NCI-H1048 (cell line): ENCODE measurements at regions not wholly inside any gene's neighbourhood (a gene's known extent, or its start where the extent isn't known, plus 50 kb on each side); places are given as distances from the start of the nearest gene placed in this dataset.
"Not testable (repeated sequence)": the region's sequence is repeated elsewhere in the genome, so short reads cannot be mapped to it uniquely, and the experiment has no call there.

Experiments
- DNase-seq: peaks from one replicate; lab custom pipeline; 2025; lab: John Stamatoyannopoulos, UW

DNA sequence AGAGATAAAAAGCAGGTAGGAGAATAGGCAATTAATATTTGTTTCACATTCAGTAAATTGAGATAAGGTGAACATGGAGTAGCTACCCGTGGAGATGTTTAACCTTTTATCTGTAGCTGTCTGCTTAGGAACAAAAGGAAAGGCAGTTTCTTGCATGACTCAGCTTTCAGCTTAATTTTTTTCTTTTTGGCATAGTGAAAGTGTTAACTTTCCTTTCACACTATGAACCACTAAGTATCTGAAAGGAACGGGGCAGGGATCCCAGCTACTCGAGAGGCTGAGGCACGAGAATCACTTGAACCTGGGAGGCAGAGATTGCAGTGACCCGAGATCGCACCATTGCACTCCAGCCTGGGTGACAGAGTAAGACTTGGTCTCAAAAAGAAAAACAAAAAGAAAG, 176.0 kb downstream of the LACC1 start:
- DNase-seq: not testable (repeated sequence)

DNA sequence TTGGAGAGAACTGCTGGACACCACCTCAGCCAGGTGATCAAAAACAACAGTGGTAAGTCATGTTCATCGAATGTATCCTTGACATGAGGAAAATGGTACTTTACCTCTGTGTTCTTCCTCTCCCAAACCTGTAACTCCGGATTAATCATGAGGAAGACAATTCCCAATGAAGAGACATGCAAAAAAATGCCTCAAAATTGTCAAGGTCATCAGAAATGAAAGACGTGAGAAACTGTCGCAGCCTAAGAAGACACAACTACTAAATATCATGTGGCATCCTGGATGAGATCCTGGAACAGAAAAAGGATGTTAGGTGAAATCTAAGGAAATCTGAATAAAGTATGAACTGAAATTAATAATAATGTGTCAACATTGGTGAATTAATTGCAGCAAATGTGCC, 178.4 kb downstream of the LACC1 start:
- DNase-seq: no peak

DNA sequence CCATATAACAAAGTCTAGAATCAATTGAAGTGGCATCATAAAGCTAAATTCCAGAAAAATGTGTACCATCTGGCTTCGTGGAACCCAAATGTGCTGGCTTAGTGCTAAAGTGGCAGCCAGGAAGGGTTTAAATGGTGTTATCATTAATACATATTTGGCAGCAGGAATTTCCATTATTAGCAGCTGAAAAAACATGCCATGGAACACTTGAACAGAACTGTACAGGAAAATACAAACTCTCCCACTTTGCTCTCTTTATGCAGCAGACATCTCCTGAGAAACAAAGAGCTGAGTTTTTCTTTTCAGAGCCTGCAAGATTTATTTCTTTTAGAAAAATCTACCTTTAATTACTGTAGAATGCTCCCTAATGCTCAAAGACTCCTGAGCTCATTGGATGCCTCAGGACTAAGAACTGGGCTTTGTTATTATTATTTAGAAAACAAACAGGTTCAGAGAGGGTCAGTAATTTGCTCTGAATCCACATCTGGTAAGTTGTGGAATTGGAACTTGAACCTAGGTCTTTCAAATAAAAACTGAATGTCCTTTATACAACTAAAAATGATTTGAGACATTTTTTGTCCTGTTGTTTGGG, 179.0 kb downstream of the LACC1 start:
- DNase-seq: no peak

- no peak for DNase-seq
Observed at GRCh38 chr13:44061876-44062275, 182.2 kb downstream of the LACC1 start.

GRCh38 chr13:44063467-44063866, 183.8 kb downstream of the LACC1 start:
- DNase-seq: no peak

DNA sequence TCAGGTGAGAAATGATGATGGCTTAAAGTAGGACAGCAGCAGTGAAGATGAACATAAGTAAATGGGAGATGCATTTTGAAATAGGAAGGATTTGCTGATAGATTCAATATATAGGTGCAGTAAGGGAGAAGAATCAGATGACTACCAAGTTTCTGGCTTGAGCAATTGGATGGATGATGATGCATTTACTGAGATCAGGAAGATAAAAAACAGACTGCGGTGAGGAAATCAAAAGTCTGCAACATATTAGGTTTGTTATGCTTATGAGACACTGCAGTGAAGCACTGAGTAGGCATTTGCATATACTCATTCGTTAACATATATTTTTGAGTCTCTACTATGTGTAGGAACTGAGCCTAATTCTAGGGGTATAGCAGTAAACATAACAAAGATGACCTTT, 184.2 kb downstream of the LACC1 start:
- DNase-seq: no peak

DNA sequence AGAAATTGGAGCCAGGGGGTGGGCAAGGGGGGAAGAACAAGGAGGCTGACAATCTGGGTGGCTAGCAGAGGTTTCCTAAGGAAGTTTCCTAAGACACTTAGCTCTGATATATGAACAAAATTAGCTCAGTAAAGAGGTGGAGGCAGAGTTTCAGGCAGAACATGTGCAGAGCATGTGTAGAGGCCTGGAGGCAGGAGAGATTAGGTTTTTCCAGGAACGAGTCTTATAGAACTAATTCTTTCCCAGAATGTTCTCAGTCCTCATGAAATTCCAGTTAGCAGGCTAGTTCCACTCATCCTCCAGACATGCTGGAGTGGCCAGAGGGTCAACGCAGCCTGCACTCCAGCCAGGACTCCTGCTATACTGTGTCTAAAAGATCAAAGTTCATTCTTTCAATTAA, 184.7 kb downstream of the LACC1 start:
- no peak for DNase-seq

DNA sequence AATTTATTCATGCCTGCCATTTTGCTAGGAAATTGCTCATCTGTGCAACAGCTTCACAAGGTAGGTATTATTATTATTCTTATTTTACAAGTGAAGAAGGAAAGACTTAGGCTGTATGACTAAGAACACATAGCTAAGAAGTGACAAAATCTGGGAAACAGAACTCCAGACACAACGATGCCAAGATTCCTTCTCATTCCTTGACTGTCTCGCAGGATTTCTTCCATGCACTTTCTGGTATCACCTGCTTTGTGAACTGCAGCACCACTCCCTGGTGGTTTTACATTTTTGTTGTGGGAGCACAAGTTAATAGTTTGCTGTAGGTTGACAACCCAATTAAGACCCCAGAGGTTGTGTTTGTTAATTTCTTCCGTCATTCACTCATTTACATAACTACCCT, 188.5 kb downstream of the LACC1 start:
- no peak for DNase-seq

- no peak for DNase-seq
Observed at GRCh38 chr13:44068737-44069136, 189.0 kb downstream of the LACC1 start.

GRCh38 chr13:44072536-44072935, 192.8 kb downstream of the LACC1 start:
- DNase-seq: no peak

DNA sequence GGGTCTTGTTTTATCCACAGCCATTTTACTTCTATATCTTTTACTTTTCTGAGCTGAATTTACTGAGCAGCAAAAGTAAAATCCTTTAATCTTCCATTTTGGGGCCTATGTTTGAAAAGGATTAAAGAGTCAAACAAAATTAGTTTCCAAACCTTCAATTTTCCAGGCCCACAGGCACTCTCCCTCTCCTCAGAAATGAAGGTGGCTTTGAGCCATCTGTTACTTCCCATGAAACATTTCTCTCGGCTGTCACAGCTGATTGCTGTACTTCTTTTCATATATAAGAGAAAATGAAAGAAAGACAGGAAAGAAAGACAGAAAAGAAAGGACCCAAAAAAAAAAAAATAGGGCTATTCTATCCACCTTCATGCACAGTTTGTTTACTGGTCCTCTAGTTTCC, 194.9 kb downstream of the LACC1 start:
- DNase-seq: no peak

GRCh38 chr13:44075113-44075512, 195.4 kb downstream of the LACC1 start:
- no peak for DNase-seq

- no peak for DNase-seq
Observed at GRCh38 chr13:44078806-44079376, 199.2 kb downstream of the LACC1 start.

GRCh38 chr13:44079413-44080205, 199.9 kb downstream of the LACC1 start:
- DNase-seq: no peak

- no peak for DNase-seq
Observed at GRCh38 chr13:44084146-44084545, 204.4 kb downstream of the LACC1 start.

GRCh38 chr13:44086389-44086788, 206.7 kb downstream of the LACC1 start:
- no peak for DNase-seq

DNA sequence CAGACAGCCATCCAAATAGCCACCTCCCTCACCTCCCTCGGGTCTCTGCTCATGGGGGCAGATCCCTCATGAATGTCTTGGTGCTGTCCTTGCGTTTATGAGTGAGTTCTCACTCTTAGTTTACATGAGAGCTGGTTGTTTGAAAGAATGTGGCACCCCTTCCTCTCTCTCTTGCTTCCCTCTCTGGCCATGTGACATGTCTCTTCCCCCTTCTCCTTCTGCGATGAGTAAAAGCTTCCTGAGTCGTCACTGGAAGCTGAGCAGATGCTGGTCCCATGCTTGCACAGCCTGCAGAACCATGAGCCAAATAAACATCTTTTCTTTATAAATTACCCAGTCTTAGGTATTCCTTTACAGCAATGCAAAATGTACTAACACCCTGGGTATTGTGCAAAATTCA, 208.7 kb downstream of the LACC1 start:
- no peak for DNase-seq

GRCh38 chr13:44088991-44089413, 209.3 kb downstream of the LACC1 start:
- DNase-seq: no peak

DNA sequence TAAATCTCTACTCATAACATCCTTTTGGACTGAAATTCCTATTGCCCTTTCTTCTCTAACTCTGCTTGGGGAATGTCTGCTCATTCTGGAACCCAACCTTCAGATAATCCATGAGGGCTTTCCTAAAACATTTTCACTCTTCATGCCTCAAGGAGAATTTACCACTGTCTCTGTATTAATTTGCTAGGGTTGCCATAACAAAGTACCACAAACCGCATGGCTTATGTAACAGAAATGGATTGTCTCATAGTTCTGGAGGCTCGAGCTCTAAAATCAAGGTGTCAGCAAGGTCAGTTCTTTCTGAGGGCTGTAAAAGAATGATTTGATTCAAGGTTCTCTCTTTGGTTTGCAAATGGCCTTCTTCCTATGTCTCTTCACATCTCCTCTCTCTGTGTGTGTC, 209.7 kb downstream of the LACC1 start:
- DNase-seq: no peak

DNA sequence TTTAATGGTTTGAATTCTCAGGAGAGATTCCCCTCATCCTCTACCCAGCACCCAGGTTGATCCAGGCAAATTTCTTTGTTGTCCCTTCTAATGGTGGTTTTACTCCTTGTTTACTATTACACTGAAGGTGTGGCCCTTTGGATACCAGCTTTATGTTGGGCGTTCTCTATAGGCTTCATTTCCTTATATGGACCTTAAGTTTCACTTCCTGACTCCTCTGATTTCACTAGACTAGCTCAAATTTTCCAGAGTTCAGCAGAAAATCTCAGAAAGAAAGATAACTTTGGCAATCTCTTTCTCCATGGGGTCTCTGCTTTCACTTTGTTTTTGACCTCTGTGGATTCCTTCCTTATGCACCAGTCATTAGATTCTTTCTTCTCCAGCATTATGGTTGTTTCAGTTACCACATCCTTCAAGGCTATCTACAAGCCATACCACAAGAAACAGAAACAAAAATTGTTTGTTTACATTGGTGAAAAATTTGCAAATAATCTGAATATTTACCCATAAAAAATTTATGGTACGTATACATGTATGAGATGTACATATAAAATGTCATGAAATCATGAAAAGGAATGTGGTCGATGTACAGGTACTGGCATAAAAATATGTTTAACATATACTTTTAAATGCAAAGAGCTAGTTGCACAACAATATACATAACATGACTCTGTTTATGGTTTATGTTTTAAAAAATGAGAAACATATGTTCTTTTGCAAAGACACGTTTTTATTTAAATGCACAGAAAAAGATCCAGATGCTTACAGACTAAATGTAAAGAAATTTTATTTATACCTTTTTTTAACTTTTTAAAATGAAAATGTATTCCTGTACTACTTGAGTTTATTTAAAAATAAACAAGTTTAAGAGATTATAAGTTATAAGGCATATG, 212.6 kb downstream of the LACC1 start:
- DNase-seq: no peak

DNA sequence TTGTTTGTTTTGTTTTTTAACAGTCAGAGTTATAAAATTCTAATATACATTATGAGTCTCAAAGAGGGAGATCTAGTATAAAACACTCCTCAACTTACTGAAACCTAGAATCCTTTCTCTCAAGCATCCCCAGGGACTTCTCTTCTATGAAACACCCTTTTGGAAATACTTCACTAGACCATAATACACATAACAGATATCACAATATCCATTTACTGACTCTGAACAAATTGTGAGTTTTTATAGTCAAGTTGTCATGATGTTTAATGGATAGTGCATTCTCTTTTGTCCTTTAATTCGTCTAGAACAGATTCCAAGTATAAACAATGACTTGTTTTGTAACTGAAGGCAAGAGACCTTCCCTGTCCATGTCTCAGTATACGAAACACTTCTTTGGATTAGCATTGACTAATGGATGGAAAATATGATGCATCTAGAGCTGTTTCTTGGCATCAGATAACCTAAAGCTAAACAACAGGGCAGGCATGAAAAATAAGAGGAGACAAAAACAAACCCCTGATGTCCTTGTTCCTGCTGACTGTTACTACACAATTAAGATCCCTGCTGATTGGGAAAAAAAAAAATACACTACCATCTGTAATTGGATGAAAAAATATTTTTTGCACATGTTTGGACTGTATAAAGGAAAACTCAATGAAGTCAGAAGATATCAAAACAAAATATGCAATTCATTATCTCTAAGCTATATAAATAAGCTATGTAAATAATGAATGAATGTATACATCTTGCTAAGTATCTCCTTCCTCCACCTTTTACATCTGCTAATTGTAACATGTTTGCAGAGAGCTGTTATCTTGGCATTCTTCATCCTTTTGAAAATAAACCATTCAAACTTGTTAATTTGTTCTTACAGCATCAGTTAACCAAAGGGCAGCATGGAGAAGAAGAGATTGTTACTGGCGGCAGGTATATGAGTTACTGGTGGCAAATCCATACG, 214.2 kb downstream of the LACC1 start:
- no peak for DNase-seq
